Heart left ventricle (tissue), 16 donors: ENCODE measurements at regions not wholly inside any gene's neighbourhood (a gene's known extent, or its start where the extent isn't known, plus 50 kb on each side); places are given as distances from the start of the nearest gene placed in this dataset.
"Not testable (repeated sequence)": the region's sequence is repeated elsewhere in the genome, so short reads cannot be mapped to it uniquely, and the experiment has no call there.

Experiments used
- ATAC-seq, 4 donors: fragments of 200-7000 bp; cut with Tn5 transposase; one replicate each; pipeline ENCODE4 v1.9.1; 2020 to 2022; ENCODE audit warnings: moderate library complexity in 4 of 4, mild to moderate bottlenecking in 3 of 4, moderate number of reproducible peaks in 1 of 4
- DNase-seq, 5 donors: peaks; one replicate each; pipeline ENCODE4 v3.0.0-alpha.2; 2020
- H3K27ac ChIP-seq, 12 donors: fragments of 200-600 bp; sonication (generic) in 4 of 12; one replicate each; pipeline versions ENCODE4 v1.5.0 to v1.8.0; 2016 to 2022; ENCODE audit warnings: mild to moderate bottlenecking in 2 of 12
- H3K27me3 ChIP-seq, 9 donors: fragments of 200-600 bp; sonication (generic) in 2 of 9; one replicate each; pipeline versions ENCODE4 v1.5.1 to v1.8.0; 2016 to 2022; ENCODE audit warnings: mild to moderate bottlenecking in 3 of 9
- H3K36me3 ChIP-seq, 9 donors: fragments of 200-600 bp; sonication (generic) in 2 of 9; one replicate each; pipeline versions ENCODE4 v1.5.0 to v1.8.0; 2018 to 2022; ENCODE audit warnings: mild to moderate bottlenecking in 2 of 9
- H3K4me1 ChIP-seq, 12 donors: fragments of 200-600 bp; sonication (generic) in 4 of 12; one replicate each; pipeline versions ENCODE4 v1.5.0 to v1.8.0; 2016 to 2022; ENCODE audit warnings: mild to moderate bottlenecking in 3 of 12
- H3K4me3 ChIP-seq, 12 donors: fragments of 200-600 bp; sonication (generic) in 4 of 12; one replicate each; pipeline versions ENCODE4 v1.5.0 to v1.8.0; 2017 to 2022; ENCODE audit warnings: mild to moderate bottlenecking in 9 of 12, moderate library complexity in 4 of 12
- H3K9me3 ChIP-seq, 12 donors: fragments of 200-600 bp; sonication (generic) in 4 of 12; one replicate each; pipeline versions ENCODE4 v1.5.0 to v1.8.0; 2016 to 2022; ENCODE audit warnings: mild to moderate bottlenecking in 1 of 12
- CTCF ChIP-seq, 12 donors: fragments of 200-600 bp; sonication (generic) in 4 of 12; IDR thresholded peaks; one replicate each; pipeline versions ENCODE4 v1.5.0 to v1.8.0; 2018 to 2022; ENCODE audit warnings: antibody characterized with exemption in 12 of 12, mild to moderate bottlenecking in 5 of 12
- POLR2A ChIP-seq, 2 donors: fragments of 450-650 bp; IDR thresholded peaks; one replicate each; pipeline ENCODE4 v1.6.1; 2017; ENCODE audit warnings: antibody characterized with exemption in 2 of 2, mild to moderate bottlenecking in 2 of 2, moderate library complexity in 2 of 2
- WGBS, 4 donors: extraction: QIAGEN DNeasy Blood & Tissue Kit in 2 of 4; methylation state at CpG; one replicate each; pipeline versions ENCODE4 v1.1.5 to v1.1.7; 2013 to 2018; 5-methylcytosine and 5-hydroxymethylcytosine counted together
- intact Hi-C, 10 donors: fragments of 100-400 bp; cut with DNase I; formaldehyde crosslinking; loops; one replicate each; pipeline versions ENCODE4 v1.11.1 to v1.14.2; 2022
- donor health status: ischemic (EF 13 %, LVEDD 7.1; RV severe dilation, severe dysfunction).
- donor health status: healthy with polysubstance abuse.
- donor health status: DM: no; HTN: yes; CAD: no.
- donor health status: DM: no; HTN: no; CAD: no.
- donor health status: ischemic (EF 25% LVEDD 6.9; RV normal size, moderate dysfunction).
- donor health status: ischemic (EF 25% LVEDD 5.7; RV mildly dilated, moderate dysfunction).
- donor health status: healthy.
- donor health status: DM: yes; HTN: yes; CAD: no.
- donor health status: ischemic (EF 35%, LVEDD 5.7; RV mildly dilated, moderate dysfunction).
- donor health status: nonischemic (EF 11% LVEDD 7.7; RV severe dilation, severe dysfunction).
- donor health status: DM: yes; HTN: yes; CAD: no.
- donor health status: PGD.
- donor health status: ischemic (EF 29% LVEDD 5.4; RV normal size, mild dysfunction).
- donor health status: nonischemic (EF 23%, LVEDD 6.1; RV moderate dilation, normal function).

GRCh38 chrY:8888371-8888770 lies 448.9 kb upstream of the TSPY4 start:
- Histone ChIP-seq H3K9me3 (no peaks in the 10 kb centered on the region), H3K27ac (no peak overlapping the region), H3K4me1 (no peaks in the 10 kb centered on the region), H3K4me3 (no peak overlapping the region), H3K36me3 (no peaks in the 10 kb centered on the region), H3K27me3 (no peaks in the 10 kb centered on the region)
- no peak for TF ChIP-seq POLR2A (IDR thresholded peaks at IDR 0.05)
- TF ChIP-seq CTCF (IDR thresholded peaks at IDR 0.05) = no peak
- no peak for ATAC-seq
- WGBS, 4 donors = 89 to 90% methylated on average over 3 of the region's 3 CpGs; no CpG with 5 or more reads in 2 of the 4 donors
- no peak for DNase-seq
- intact Hi-C loops = no loop called here

GRCh38 chrY:8897876-8898275 lies 439.4 kb upstream of the TSPY4 start:
- H3K4me3 ChIP-seq = no peak overlapping the region
- intact Hi-C loops = no loop called here
- H3K36me3 ChIP-seq = no peaks in the 10 kb centered on the region
- ATAC-seq = no peak
- no peaks in the 10 kb centered on the region for H3K4me1 ChIP-seq
- no peaks in the 10 kb centered on the region for H3K9me3 ChIP-seq
- 69 to 75% methylated on average over 1 of the region's 1 CpG; no CpG with 5 or more reads in 2 of the 4 donors for WGBS, 4 donors
- no peaks in the 10 kb centered on the region for H3K27me3 ChIP-seq
- no peak for DNase-seq
- no peak for TF ChIP-seq CTCF (IDR thresholded peaks at IDR 0.05)
- no peak overlapping the region for H3K27ac ChIP-seq

GRCh38 chrY:8905141-8905540 lies 432.1 kb upstream of the TSPY4 start:
- ATAC-seq = no peak
- TF ChIP-seq CTCF (IDR thresholded peaks at IDR 0.05) = no peak
- TF ChIP-seq POLR2A (IDR thresholded peaks at IDR 0.05) = no peak
- no peak for DNase-seq
- 45 to 51% methylated on average over 6 of the region's 6 CpGs; no CpG with 5 or more reads in 2 of the 4 donors for WGBS, 4 donors
- intact Hi-C loops = no loop called here
- H3K27me3 ChIP-seq = no peaks in the 10 kb centered on the region
- H3K4me1 ChIP-seq = no peaks in the 10 kb centered on the region
- H3K9me3 ChIP-seq = no peaks in the 10 kb centered on the region
- H3K4me3 ChIP-seq = no peak overlapping the region
- no peaks in the 10 kb centered on the region for H3K36me3 ChIP-seq
- H3K27ac ChIP-seq = no peak overlapping the region

- WGBS, 4 donors = 31 to 40% methylated on average over 3 of the region's 3 CpGs; no CpG with 5 or more reads in 2 of the 4 donors
- H3K4me3 ChIP-seq = not testable (repeated sequence)
Observed at GRCh38 chrY:8922576-8922975, 414.7 kb upstream of the TSPY4 start.

More at GRCh38 chrY:8922576-8922975, 414.7 kb upstream of the TSPY4 start:
- H3K27me3 ChIP-seq, H3K4me1 ChIP-seq, H3K36me3 ChIP-seq, ATAC-seq, intact Hi-C loops, DNase-seq, H3K27ac ChIP-seq, H3K9me3 ChIP-seq: not testable (repeated sequence)
